Cardiac muscle cell (in vitro differentiated cells and primary cell): ENCODE measurements at regions not wholly inside any gene's neighbourhood (a gene's known extent, or its start where the extent isn't known, plus 50 kb on each side); places are given as distances from the start of the nearest gene placed in this dataset.

Source experiments
- DNase-seq, 2 donors: peaks; one replicate each; pipeline versions ENCODE4 v3.0.0 to v3.0.0-alpha.2; 2010 to 2017; ENCODE audit warnings: low read depth in 1 of 2, low spot score in 1 of 2
- H3K27ac ChIP-seq: fragments of 200-600 bp; sonication (generic); 2 replicates; pipeline ENCODE4 v1.5.1; 2016
- H3K27me3 ChIP-seq: fragments of 200-600 bp; sonication (generic); 2 replicates; pipeline ENCODE4 v1.6.0; 2016; ENCODE audit warnings: control low read depth
- H3K36me3 ChIP-seq: fragments of 200-600 bp; sonication (generic); 2 replicates; pipeline ENCODE4 v1.5.1; 2016; ENCODE audit warnings: control low read depth
- H3K4me1 ChIP-seq: fragments of 200-600 bp; sonication (generic); 2 replicates; pipeline ENCODE4 v1.8.1; 2017; ENCODE audit warnings: low read depth, mild to moderate bottlenecking, mixed run types
- H3K4me3 ChIP-seq: fragments of 200-600 bp; sonication (generic); 2 replicates; pipeline ENCODE4 v1.5.1; 2016; ENCODE audit warnings: mild to moderate bottlenecking
- H3K9me3 ChIP-seq: fragments of 200-600 bp; sonication (generic); 2 replicates; pipeline ENCODE4 v1.5.1; 2017; ENCODE audit warnings: low read depth, mild to moderate bottlenecking, control low read depth
- TF ChIP-seq, protein P1 (sequence below): IDR thresholded peaks from 2 replicates; pipeline ENCODE4 v1.5.1; 2012; ENCODE audit warnings: low read depth, mild to moderate bottlenecking, low read length

DNA sequence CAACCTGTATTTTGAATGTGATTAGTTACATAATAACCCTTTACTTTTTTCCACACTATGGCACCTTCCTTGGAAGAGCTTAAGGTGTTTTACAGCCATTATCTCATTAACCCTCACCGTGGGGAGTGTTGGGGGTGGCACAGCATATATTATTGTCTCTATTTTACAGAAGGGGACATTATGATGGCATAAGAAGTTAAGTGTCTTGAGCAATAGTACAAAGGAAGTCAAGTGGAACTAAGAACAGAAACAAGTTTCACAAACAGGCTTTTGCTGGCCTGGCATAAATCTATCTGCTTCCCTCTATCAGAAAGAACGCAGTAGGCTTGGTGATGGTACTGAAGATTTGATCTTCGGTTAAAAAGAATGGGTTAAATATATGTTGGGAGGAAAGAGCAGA lies 169.7 kb upstream of the OTX2 start:
- no peaks in the 10 kb centered on the region for H3K9me3 ChIP-seq
- H3K4me1 ChIP-seq: no peaks in the 10 kb centered on the region
- no peaks in the 10 kb centered on the region for H3K36me3 ChIP-seq
- no peak overlapping the region for H3K27ac ChIP-seq
- TF ChIP-seq, protein P1, sequence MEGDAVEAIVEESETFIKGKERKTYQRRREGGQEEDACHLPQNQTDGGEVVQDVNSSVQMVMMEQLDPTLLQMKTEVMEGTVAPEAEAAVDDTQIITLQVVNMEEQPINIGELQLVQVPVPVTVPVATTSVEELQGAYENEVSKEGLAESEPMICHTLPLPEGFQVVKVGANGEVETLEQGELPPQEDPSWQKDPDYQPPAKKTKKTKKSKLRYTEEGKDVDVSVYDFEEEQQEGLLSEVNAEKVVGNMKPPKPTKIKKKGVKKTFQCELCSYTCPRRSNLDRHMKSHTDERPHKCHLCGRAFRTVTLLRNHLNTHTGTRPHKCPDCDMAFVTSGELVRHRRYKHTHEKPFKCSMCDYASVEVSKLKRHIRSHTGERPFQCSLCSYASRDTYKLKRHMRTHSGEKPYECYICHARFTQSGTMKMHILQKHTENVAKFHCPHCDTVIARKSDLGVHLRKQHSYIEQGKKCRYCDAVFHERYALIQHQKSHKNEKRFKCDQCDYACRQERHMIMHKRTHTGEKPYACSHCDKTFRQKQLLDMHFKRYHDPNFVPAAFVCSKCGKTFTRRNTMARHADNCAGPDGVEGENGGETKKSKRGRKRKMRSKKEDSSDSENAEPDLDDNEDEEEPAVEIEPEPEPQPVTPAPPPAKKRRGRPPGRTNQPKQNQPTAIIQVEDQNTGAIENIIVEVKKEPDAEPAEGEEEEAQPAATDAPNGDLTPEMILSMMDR: no peak
- no peak for DNase-seq
- no peak overlapping the region for H3K4me3 ChIP-seq
- no peaks in the 10 kb centered on the region for H3K27me3 ChIP-seq

DNA sequence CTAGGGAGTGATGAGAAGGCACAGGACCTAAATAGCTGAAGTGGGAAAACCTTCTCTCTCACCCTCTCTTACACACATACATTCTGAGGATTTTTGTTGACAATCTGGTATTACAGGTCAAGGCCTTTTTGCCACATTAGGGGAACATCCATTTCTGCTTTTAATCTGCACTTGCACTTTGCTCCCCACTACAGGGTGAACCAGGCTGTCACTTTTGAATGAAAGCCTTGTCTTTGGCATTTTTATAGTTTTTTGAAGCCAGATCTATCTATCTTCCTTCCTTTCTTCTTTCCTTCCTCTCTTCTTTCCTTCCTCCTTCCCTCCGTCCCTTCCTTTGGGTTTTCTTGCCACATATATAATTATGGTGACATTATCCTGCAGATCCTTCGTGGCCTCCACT lies 165.9 kb upstream of the OTX2 start:
- H3K27ac ChIP-seq: no peak overlapping the region
- H3K27me3 ChIP-seq: no peaks in the 10 kb centered on the region
- H3K4me1 ChIP-seq: no peaks in the 10 kb centered on the region
- no peak for DNase-seq
- H3K36me3 ChIP-seq: no peaks in the 10 kb centered on the region
- no peaks in the 10 kb centered on the region for H3K9me3 ChIP-seq
- TF ChIP-seq, protein P1: no peak
- H3K4me3 ChIP-seq: no peak overlapping the region

DNA sequence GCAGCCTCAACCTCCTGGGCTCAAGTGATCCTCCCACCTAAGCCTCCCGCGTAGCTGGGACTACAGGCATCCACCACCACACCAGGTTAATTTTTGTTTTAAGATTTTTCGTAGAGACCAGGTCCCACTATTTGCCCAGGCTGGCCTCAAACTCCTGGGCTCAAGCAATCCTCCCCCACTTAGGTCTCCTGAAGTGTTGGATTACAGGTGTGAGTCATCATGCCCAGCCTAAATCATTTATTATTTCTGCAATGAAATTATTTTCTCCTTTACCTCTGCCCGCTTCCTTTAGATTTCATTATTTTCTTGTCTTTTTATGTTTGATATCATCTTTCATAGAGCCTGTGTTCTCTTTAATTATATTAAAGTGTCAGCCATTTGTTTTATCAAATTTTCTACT lies 165.2 kb upstream of the OTX2 start:
- no peaks in the 10 kb centered on the region for H3K9me3 ChIP-seq
- DNase-seq: no peak
- H3K4me3 ChIP-seq: no peak overlapping the region
- no peaks in the 10 kb centered on the region for H3K4me1 ChIP-seq
- H3K27ac ChIP-seq: no peak overlapping the region
- H3K27me3 ChIP-seq: no peaks in the 10 kb centered on the region
- TF ChIP-seq, protein P1: no peak
- no peaks in the 10 kb centered on the region for H3K36me3 ChIP-seq

DNA sequence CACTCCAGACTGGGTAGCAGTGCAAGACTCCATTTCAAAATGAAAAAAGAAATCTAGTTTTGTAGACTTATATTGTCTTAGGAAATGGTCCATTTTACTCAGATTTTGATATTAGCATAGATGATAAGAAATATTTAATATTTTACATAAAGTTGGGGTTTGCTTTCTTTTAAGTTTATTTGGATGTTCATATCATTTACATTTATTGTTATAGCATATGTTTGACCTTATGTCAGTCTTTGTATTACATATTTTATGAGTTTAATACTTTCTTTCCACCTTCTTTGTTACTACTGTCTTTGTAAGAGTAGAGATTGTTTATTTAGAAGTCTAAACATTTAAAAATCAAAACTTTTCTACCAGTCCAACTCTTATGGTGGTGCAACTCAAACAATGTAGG lies 162.7 kb upstream of the OTX2 start:
- H3K27me3 ChIP-seq: no peaks in the 10 kb centered on the region
- H3K4me3 ChIP-seq: no peak overlapping the region
- no peaks in the 10 kb centered on the region for H3K36me3 ChIP-seq
- DNase-seq: no peak
- no peaks in the 10 kb centered on the region for H3K4me1 ChIP-seq
- H3K27ac ChIP-seq: no peak overlapping the region
- H3K9me3 ChIP-seq: no peaks in the 10 kb centered on the region
- TF ChIP-seq, protein P1: no peak

DNA sequence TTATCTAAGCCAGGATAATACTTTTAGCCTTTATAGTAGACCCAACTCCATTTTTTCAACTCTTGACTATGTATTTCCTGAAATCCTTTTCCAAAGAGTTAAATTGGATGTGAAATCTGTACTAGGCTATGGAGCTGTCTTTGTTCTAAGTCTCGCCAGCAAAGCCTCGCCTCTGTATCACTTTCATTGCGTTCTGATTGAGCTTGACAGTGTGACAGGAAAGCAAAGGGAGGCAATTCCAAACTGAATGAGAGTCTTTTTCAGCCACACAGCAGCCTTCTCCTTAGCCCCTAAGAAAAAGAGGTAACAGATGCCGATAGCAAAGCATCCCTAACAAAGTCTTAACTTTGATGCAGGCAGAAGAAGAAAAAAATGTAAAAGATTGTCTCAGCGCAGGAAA lies 154.6 kb upstream of the OTX2 start:
- H3K27me3 ChIP-seq: no peaks in the 10 kb centered on the region
- TF ChIP-seq, protein P1: no peak
- DNase-seq: no peak
- no peaks in the 10 kb centered on the region for H3K36me3 ChIP-seq
- H3K9me3 ChIP-seq: no peaks in the 10 kb centered on the region
- H3K4me3 ChIP-seq: no peak overlapping the region
- no peaks in the 10 kb centered on the region for H3K4me1 ChIP-seq
- H3K27ac ChIP-seq: no peak overlapping the region

DNA sequence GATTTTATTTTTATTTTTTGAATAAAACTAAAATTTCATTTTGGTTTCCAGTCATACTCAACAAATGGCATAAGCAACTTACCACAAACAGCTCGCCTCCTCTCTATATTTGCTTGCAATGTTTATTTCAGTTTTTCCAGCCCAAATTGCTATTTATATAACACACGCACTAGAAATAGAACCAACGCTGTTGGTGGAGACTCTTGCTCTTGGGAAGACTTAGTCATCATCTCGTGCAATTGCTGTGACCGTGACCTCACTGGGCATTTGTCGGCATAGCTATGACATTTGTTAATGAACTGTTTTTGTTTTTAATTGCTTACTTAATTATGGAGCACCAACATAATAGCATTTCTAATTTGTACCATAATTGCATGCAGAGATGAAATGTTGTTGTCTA lies 153.1 kb upstream of the OTX2 start:
- no peaks in the 10 kb centered on the region for H3K9me3 ChIP-seq
- H3K4me3 ChIP-seq: no peak overlapping the region
- H3K4me1 ChIP-seq: no peaks in the 10 kb centered on the region
- TF ChIP-seq, protein P1: no peak
- H3K27me3 ChIP-seq: no peaks in the 10 kb centered on the region
- DNase-seq: no peak
- no peaks in the 10 kb centered on the region for H3K36me3 ChIP-seq
- no peak overlapping the region for H3K27ac ChIP-seq
